ENCODE measurements at regions not wholly inside any gene's neighbourhood (a gene's known extent, or its start where the extent isn't known, plus 50 kb on each side); places are given as distances from the start of the nearest gene placed in this dataset.
A peak's percentile ranks its signal among the peaks of the same experiment; 100 is the strongest.
"Not testable (repeated sequence)": the region's sequence is repeated elsewhere in the genome, so short reads cannot be mapped to it uniquely, and the experiment has no call there.

- DNase-seq (ENCODE audit: low spot score) = not testable (repeated sequence)
Observed at GRCh38 chr6:58090067-58090466, 772.6 kb downstream of the PRIM2 start.

GRCh38 chr6:58097251-58097650 lies 779.8 kb downstream of the PRIM2 start:
- not testable (repeated sequence) for DNase-seq (ENCODE audit: low spot score)

GRCh38 chr6:58113960-58114359 lies 796.5 kb downstream of the PRIM2 start:
- no peak for DNase-seq (ENCODE audit: low spot score)

GRCh38 chr6:58117162-58117561 lies 799.7 kb downstream of the PRIM2 start:
- DNase-seq (ENCODE audit: low spot score) = not testable (repeated sequence)

- DNase-seq (ENCODE audit: low spot score) = not testable (repeated sequence)
Observed at GRCh38 chr6:58121616-58122015, 804.2 kb downstream of the PRIM2 start.

GRCh38 chr6:58123770-58124169 lies 806.3 kb downstream of the PRIM2 start:
- not testable (repeated sequence) for DNase-seq (ENCODE audit: low spot score)

- not testable (repeated sequence) for DNase-seq (ENCODE audit: low spot score)
Observed at GRCh38 chr6:58128549-58128948, 811.1 kb downstream of the PRIM2 start.

- DNase-seq (ENCODE audit: low spot score) = not testable (repeated sequence)
Observed at GRCh38 chr6:58129098-58129497, 811.7 kb downstream of the PRIM2 start.

- not testable (repeated sequence) for DNase-seq (ENCODE audit: low spot score)
Observed at GRCh38 chr6:58139746-58140145, 822.3 kb downstream of the PRIM2 start.

GRCh38 chr6:58171025-58171424 lies 853.6 kb downstream of the PRIM2 start:
- DNase-seq (ENCODE audit: low spot score) = not testable (repeated sequence)

GRCh38 chr6:58181557-58182065 lies 864.2 kb downstream of the PRIM2 start:
- DNase-seq (ENCODE audit: low spot score) = not testable (repeated sequence)

- not testable (repeated sequence) for DNase-seq (ENCODE audit: low spot score)
Observed at GRCh38 chr6:58185300-58185699, 867.9 kb downstream of the PRIM2 start.

- DNase-seq (ENCODE audit: low spot score) = peak; percentile 9
Observed at GRCh38 chr6:58193209-58193608, 875.8 kb downstream of the PRIM2 start.

GRCh38 chr6:58198301-58198700 lies 880.9 kb downstream of the PRIM2 start:
- DNase-seq (ENCODE audit: low spot score) = no peak

- not testable (repeated sequence) for DNase-seq (ENCODE audit: low spot score)
Observed at GRCh38 chr6:58237124-58237523, 919.7 kb downstream of the PRIM2 start.

- DNase-seq (ENCODE audit: low spot score) = not testable (repeated sequence)
Observed at GRCh38 chr6:58238421-58238820, 921.0 kb downstream of the PRIM2 start.

- DNase-seq (ENCODE audit: low spot score) = not testable (repeated sequence)
Observed at GRCh38 chr6:58257625-58258024, 940.2 kb downstream of the PRIM2 start.

GRCh38 chr6:58290177-58290576 lies 972.7 kb downstream of the PRIM2 start:
- no peak for DNase-seq (ENCODE audit: low spot score)

- DNase-seq (ENCODE audit: low spot score) = not testable (repeated sequence)
Observed at GRCh38 chr6:58291319-58291718, 973.9 kb downstream of the PRIM2 start.

- not testable (repeated sequence) for DNase-seq (ENCODE audit: low spot score)
Observed at GRCh38 chr6:58307901-58308300, 990.5 kb downstream of the PRIM2 start.

- not testable (repeated sequence) for DNase-seq (ENCODE audit: low spot score)
Observed at GRCh38 chr6:58332108-58332507, 1014.7 kb downstream of the PRIM2 start.

GRCh38 chr6:58342287-58342686 lies 1024.9 kb downstream of the PRIM2 start:
- DNase-seq (ENCODE audit: low spot score) = not testable (repeated sequence)

GRCh38 chr6:58347534-58347933 lies 1030.1 kb downstream of the PRIM2 start:
- DNase-seq (ENCODE audit: low spot score) = not testable (repeated sequence)

GRCh38 chr6:58351619-58352018 lies 1034.2 kb downstream of the PRIM2 start:
- DNase-seq (ENCODE audit: low spot score) = not testable (repeated sequence)

Data from AG20443 (cell line).